Cerebellar cortex (tissue), 1 donor: ENCODE measurements at regions not wholly inside any gene's neighbourhood (a gene's known extent, or its start where the extent isn't known, plus 50 kb on each side); places are given as distances from the start of the nearest gene placed in this dataset.
"Not testable (repeated sequence)": the region's sequence is repeated elsewhere in the genome, so short reads cannot be mapped to it uniquely, and the experiment has no call there.

Source experiments
- DNase-seq: peaks from one replicate; pipeline ENCODE4 v3.0.0-alpha.2; 2015; ENCODE audit warnings: low spot score

GRCh38 chr3:18236726-18237125 lies 188.4 kb downstream of the SATB1 start:
- no peak for DNase-seq

- no peak for DNase-seq
These were observed 190.3 kb downstream of the SATB1 start for GRCh38 chr3:18234717-18235335.

GRCh38 chr3:18233987-18234716 lies 191.0 kb downstream of the SATB1 start:
- no peak for DNase-seq

- no peak for DNase-seq
These were observed 192.8 kb downstream of the SATB1 start for GRCh38 chr3:18232317-18232716.

- DNase-seq, result no peak
These were observed 197.1 kb downstream of the SATB1 start for GRCh38 chr3:18228060-18228459.

- no peak for DNase-seq
These were observed 199.4 kb downstream of the SATB1 start for GRCh38 chr3:18225709-18226108.

GRCh38 chr3:18224426-18224825 lies 200.7 kb downstream of the SATB1 start:
- no peak for DNase-seq

- no peak for DNase-seq
These were observed 201.2 kb downstream of the SATB1 start for GRCh38 chr3:18223974-18224373.

- no peak for DNase-seq
These were observed 201.6 kb downstream of the SATB1 start for GRCh38 chr3:18223571-18223970.

- no peak for DNase-seq
These were observed 202.5 kb downstream of the SATB1 start for GRCh38 chr3:18222686-18223085.

- no peak for DNase-seq
These were observed 207.5 kb downstream of the SATB1 start for GRCh38 chr3:18217507-18218174.

- no peak for DNase-seq
These were observed 208.1 kb downstream of the SATB1 start for GRCh38 chr3:18216996-18217395.

- no peak for DNase-seq
These were observed 209.5 kb downstream of the SATB1 start for GRCh38 chr3:18215639-18216038.

- DNase-seq, result no peak
These were observed 214.0 kb downstream of the SATB1 start for GRCh38 chr3:18211116-18211515.

GRCh38 chr3:18208856-18209255 lies 216.3 kb downstream of the SATB1 start:
- no peak for DNase-seq

- DNase-seq, result no peak
These were observed 217.0 kb downstream of the SATB1 start for GRCh38 chr3:18208091-18208490.

GRCh38 chr3:18207226-18207625 lies 217.9 kb downstream of the SATB1 start:
- DNase-seq, result no peak

GRCh38 chr3:18205701-18206100 lies 219.4 kb downstream of the SATB1 start:
- not testable (repeated sequence) for DNase-seq

- DNase-seq, result no peak
These were observed 223.8 kb downstream of the SATB1 start for GRCh38 chr3:18201315-18201714.

- DNase-seq, result no peak
These were observed 225.4 kb downstream of the SATB1 start for GRCh38 chr3:18199757-18200156.

- DNase-seq, result no peak
These were observed 229.3 kb downstream of the SATB1 start for GRCh38 chr3:18195836-18196235.

- no peak for DNase-seq
These were observed 230.7 kb downstream of the SATB1 start for GRCh38 chr3:18194431-18194830.

GRCh38 chr3:18190646-18191045 lies 234.5 kb downstream of the SATB1 start:
- DNase-seq, result no peak
